Chondrocyte (in vitro differentiated cells): ENCODE measurements at regions not wholly inside any gene's neighbourhood (a gene's known extent, or its start where the extent isn't known, plus 50 kb on each side); places are given as distances from the start of the nearest gene placed in this dataset.
"Not testable (repeated sequence)": the region's sequence is repeated elsewhere in the genome, so short reads cannot be mapped to it uniquely, and the experiment has no call there.

ENCODE experiments used
- DNase-seq: peaks from one replicate; pipeline ENCODE4 v3.0.0; 2021; ENCODE audit warnings: mixed read lengths, low spot score
- H3K27ac Mint-ChIP-seq: one replicate; pipeline ENCODE4 v1.8.0; 2021; ENCODE audit warnings: mild to moderate bottlenecking, moderate library complexity, mixed read lengths; ENCODE audit not compliant: unreplicated experiment
- H3K27me3 Mint-ChIP-seq: 2 replicates; pipeline ENCODE4 v1.8.0; 2021; ENCODE audit warnings: low read depth, mixed read lengths
- H3K36me3 Mint-ChIP-seq: 2 replicates; pipeline ENCODE4 v1.8.0; 2021; ENCODE audit warnings: low read depth, mixed read lengths
- H3K4me1 Mint-ChIP-seq: 2 replicates; pipeline ENCODE4 v1.8.0; 2021; ENCODE audit warnings: low read depth, mild to moderate bottlenecking, mixed read lengths
- H3K4me3 Mint-ChIP-seq: one replicate; pipeline ENCODE4 v1.8.0; 2021; ENCODE audit warnings: mild to moderate bottlenecking, moderate library complexity, mixed read lengths; ENCODE audit not compliant: unreplicated experiment
- H3K9me3 Mint-ChIP-seq: 2 replicates; pipeline ENCODE4 v1.8.0; 2021; ENCODE audit warnings: low read depth, mixed read lengths
- CTCF ChIP-seq: fragments of 200-600 bp; sonication (generic); IDR thresholded peaks from 2 replicates; pipeline ENCODE4 v1.5.0; 2021; ENCODE audit warnings: antibody characterized with exemption, mild to moderate bottlenecking, moderate library complexity

DNA sequence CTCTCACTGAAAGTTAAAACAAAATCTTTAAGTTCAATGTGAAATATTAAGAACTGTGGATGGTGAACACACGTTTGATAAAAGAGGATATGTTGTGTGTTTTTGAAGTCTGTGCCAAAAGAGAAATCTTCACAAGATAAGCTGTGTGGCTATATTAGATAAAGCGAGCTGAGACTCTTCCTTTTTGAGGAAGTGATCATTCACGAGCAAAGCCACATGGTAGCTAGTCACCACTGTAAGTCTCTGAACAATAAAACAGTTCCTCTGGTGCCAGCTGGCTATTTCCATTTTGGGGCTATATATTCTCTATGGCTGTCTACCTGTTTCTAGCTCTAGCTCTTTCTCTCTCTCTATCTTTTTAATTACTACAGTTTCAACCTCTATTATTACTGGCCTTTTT lies 1849.2 kb upstream of the C9orf72 start:
- H3K9me3 Mint-ChIP-seq = no peaks in the 10 kb centered on the region
- H3K4me1 Mint-ChIP-seq = no peaks in the 10 kb centered on the region
- no peaks in the 10 kb centered on the region for H3K27me3 Mint-ChIP-seq
- H3K27ac Mint-ChIP-seq = no peak overlapping the region
- no peaks in the 10 kb centered on the region for H3K36me3 Mint-ChIP-seq
- no peak overlapping the region for H3K4me3 Mint-ChIP-seq
- DNase-seq = no peak
- TF ChIP-seq CTCF = no peak

- no peak for TF ChIP-seq CTCF
- Mint-ChIP-seq H3K9me3 (peaks cover 14% of the 10 kb centered on the region), H3K27me3 (no peaks in the 10 kb centered on the region), H3K27ac (no peak overlapping the region), H3K36me3 (no peaks in the 10 kb centered on the region), H3K4me3 (no peak overlapping the region), H3K4me1 (no peaks in the 10 kb centered on the region)
- DNase-seq = no peak
Measured at GRCh38 chr9:29432191-29432590, 1858.9 kb upstream of the C9orf72 start.

DNA sequence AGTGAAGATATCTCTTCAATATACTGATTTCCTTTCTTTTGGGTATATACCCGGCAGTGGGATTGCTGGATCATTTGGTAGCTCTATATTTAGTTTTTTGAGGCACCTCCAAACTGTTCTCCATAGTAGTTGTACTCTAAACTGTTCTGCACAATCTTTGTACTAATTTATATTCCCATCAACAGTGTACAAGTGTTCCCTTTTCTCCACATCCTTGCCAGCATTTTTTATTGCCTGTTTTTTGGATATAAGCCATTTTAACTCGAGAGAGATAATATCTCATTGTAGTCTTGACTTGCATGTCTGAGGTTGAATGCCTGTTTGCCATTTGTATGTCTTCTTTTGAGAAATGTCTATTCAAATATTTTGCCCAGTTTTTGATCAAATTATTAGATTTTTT lies 1859.4 kb upstream of the C9orf72 start:
- peaks cover 14% of the 10 kb centered on the region for H3K9me3 Mint-ChIP-seq
- not testable (repeated sequence) for H3K27ac Mint-ChIP-seq, H3K4me1 Mint-ChIP-seq, H3K4me3 Mint-ChIP-seq, H3K27me3 Mint-ChIP-seq, H3K36me3 Mint-ChIP-seq, DNase-seq

GRCh38 chr9:29435368-29435767 lies 1862.1 kb upstream of the C9orf72 start:
- H3K9me3 Mint-ChIP-seq = peaks cover 4% of the 10 kb centered on the region
- no peak for DNase-seq
- no peaks in the 10 kb centered on the region for H3K36me3 Mint-ChIP-seq
- TF ChIP-seq CTCF = no peak
- H3K4me3 Mint-ChIP-seq = no peak overlapping the region
- H3K4me1 Mint-ChIP-seq = no peaks in the 10 kb centered on the region
- H3K27ac Mint-ChIP-seq = no peak overlapping the region
- no peaks in the 10 kb centered on the region for H3K27me3 Mint-ChIP-seq

- H3K4me3 Mint-ChIP-seq = no peak overlapping the region
Measured at GRCh38 chr9:29437526-29437925, 1864.2 kb upstream of the C9orf72 start.

More at GRCh38 chr9:29437526-29437925, 1864.2 kb upstream of the C9orf72 start:
- Mint-ChIP-seq H3K27me3 (no peaks in the 10 kb centered on the region), H3K9me3 (no peaks in the 10 kb centered on the region), H3K4me1 (no peaks in the 10 kb centered on the region), H3K36me3 (no peaks in the 10 kb centered on the region), H3K27ac (no peak overlapping the region)
- DNase-seq = no peak
- TF ChIP-seq CTCF = no peak
